ENCODE measurements at regions not wholly inside any gene's neighbourhood (a gene's known extent, or its start where the extent isn't known, plus 50 kb on each side); places are given as distances from the start of the nearest gene placed in this dataset.

DNA sequence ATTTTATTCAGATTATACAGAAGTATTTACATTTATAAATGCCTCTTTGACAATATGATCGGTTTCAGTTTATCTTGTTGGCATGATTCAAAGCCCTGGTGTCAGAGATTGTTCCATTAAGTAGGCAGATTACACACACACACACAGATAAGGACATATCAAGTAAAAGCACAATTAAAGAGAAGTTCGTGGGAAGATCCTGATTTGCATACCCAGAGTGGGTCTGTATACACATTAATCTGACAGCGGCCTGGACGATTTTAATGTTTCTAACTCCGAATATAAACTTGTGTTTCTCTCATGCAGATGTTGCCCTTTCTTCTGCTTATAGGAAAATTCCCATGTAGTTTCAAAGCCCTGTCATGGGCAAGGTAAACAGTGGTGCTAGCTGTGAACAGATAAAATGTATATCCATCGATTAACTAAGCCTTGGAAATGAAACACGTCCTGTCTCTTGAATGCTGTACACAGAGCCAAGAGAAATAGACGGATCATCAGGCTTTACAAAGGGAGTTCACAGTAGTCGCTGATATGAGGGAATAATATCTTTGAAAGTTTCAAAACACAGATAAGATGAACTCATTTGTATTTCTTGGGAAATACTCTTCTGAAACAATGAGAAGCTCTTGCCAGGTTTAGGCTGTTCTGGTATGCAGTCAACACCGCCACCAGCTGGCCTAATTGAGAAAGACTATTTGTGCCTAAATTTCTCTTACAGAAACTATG is 108.2 kb upstream of the GMDS start:
- in situ Hi-C loops (cut with MboI; ENCODE audit: low pct_unique_long_range_greater_than_20kb, low sequenced_read_pairs, unreplicated experiment), result loop anchor here (10.0 to 25.0 kb wide), 3 partner anchors 139 to 759 kb away; no protein-coding TSS in a partner anchor
- TF ChIP-seq, protein P1, sequence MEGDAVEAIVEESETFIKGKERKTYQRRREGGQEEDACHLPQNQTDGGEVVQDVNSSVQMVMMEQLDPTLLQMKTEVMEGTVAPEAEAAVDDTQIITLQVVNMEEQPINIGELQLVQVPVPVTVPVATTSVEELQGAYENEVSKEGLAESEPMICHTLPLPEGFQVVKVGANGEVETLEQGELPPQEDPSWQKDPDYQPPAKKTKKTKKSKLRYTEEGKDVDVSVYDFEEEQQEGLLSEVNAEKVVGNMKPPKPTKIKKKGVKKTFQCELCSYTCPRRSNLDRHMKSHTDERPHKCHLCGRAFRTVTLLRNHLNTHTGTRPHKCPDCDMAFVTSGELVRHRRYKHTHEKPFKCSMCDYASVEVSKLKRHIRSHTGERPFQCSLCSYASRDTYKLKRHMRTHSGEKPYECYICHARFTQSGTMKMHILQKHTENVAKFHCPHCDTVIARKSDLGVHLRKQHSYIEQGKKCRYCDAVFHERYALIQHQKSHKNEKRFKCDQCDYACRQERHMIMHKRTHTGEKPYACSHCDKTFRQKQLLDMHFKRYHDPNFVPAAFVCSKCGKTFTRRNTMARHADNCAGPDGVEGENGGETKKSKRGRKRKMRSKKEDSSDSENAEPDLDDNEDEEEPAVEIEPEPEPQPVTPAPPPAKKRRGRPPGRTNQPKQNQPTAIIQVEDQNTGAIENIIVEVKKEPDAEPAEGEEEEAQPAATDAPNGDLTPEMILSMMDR (IDR thresholded peaks at IDR 0.05; ENCODE audit: extremely low read depth, insufficient read depth, missing control alignments), result peak; percentile 78
- DNase-seq (ENCODE audit: low spot score), result peak; percentile 61

DNA sequence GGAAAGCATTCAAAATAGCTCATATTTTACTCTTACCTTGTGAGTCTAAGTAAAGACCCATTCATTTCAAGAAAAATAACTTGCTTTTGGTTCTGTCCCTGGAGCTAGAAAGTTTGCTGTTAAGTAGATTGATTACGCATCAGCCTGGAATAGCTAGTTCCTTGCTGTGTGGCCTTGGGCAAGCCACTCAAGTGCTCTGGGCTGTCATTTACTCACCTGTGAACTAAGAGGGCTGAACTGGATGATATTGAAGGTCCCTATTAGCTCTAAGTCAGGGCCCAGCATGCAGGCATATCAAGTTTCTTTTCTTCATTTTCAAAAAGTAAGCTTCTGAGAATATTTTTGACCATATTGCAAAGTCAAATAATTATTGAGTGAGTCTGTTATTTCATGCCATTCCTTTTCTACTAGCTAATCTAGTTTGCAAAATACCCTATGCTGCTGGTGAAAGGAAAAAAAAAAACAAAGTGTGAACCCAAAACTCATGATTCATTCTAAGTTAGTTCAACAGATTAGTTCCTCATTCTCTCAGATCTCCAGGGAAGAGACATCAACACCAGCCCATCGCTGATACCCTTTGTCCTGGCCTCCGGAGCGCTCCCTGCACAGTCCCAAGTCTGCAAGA is 106.5 kb upstream of the GMDS start:
- no peak for DNase-seq (ENCODE audit: low spot score)
- in situ Hi-C loops (cut with MboI; ENCODE audit: low pct_unique_long_range_greater_than_20kb, low sequenced_read_pairs, unreplicated experiment), result loop anchor here (10.0 to 25.0 kb wide), 3 partner anchors 137 to 757 kb away; no protein-coding TSS in a partner anchor
- TF ChIP-seq, protein P1 (IDR thresholded peaks at IDR 0.05; ENCODE audit: extremely low read depth, insufficient read depth, missing control alignments), result no peak

DNA sequence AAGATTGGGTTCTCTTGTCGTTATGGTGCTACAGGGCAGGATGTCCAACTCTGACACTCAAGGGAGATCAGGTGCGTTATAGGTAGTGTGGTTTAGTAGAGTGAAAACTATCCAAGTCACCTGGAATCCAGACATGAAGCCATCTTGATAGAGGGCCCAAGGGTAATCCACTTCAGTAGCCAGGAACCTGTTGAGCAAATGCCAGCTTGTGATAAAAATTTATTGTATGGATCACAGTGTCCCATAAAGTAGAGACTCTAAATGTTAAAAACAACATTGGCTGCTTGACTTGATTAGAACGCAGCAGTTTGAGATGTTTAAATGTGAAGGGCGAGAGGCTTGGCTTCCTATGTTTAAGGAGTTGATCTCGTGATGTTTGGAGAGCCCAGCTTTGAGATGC is 105.7 kb upstream of the GMDS start:
- TF ChIP-seq, protein P1 (IDR thresholded peaks at IDR 0.05; ENCODE audit: extremely low read depth, insufficient read depth, missing control alignments), result no peak
- in situ Hi-C loops (cut with MboI; ENCODE audit: low pct_unique_long_range_greater_than_20kb, low sequenced_read_pairs, unreplicated experiment), result loop anchor here (10.0 to 25.0 kb wide), 3 partner anchors 136 to 756 kb away; no protein-coding TSS in a partner anchor
- DNase-seq (ENCODE audit: low spot score), result no peak

DNA sequence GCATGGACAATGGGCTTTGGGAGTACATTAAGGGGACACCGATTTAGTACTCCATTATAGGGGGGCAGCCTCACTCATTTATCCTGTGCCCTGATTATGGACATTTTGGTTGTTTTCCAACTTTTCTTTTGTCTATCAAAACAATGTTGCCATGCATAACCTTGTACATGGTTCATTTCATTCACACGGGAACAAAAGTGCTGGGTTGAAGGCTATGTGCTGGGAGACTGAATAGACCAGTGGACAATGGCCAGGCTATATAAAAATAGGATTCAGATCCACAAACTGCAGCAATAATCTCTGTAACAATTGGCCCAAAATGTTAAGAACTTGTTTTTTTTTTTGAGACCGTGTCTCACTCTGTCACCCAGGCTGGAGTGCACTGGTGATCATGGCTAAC is 100.7 kb upstream of the GMDS start:
- TF ChIP-seq, protein P1 (IDR thresholded peaks at IDR 0.05; ENCODE audit: extremely low read depth, insufficient read depth, missing control alignments), result no peak
- in situ Hi-C loops (cut with MboI; ENCODE audit: low pct_unique_long_range_greater_than_20kb, low sequenced_read_pairs, unreplicated experiment), result no loop called here

DNA sequence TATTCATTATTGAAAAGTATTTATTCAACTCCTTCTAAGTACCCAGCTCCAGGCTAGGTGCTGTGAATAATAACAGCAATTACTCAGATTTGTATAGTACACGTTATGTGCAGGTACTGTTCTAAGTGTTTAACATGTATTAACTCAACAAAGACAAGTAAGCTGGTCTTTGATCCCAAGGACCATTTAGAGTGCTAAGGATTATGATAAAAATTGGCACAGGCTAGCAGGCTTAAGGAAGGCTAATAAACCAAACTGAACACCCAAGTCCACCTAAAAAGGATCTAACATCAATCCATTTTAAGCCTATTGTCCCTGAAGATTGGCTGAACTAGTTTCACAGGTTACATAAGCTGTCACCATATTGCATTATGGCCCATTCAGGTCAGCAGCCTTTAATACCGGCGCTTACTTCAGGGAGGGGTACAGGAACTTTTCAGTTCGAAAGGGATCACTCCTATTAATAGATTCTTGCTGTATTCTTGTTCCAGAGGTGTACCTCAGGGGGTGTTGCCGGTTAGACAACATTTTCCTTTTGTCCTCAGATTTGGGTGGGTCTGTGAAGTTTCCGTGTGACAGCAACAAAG is 99.0 kb upstream of the GMDS start:
- TF ChIP-seq, protein P1 (IDR thresholded peaks at IDR 0.05; ENCODE audit: extremely low read depth, insufficient read depth, missing control alignments), result no peak
- in situ Hi-C loops (cut with MboI; ENCODE audit: low pct_unique_long_range_greater_than_20kb, low sequenced_read_pairs, unreplicated experiment), result no loop called here
- DNase-seq (ENCODE audit: low spot score), result no peak

More for the DNA sequence above, 100.7 kb upstream of the GMDS start:
- DNase-seq (ENCODE audit: low spot score), result no peak

DNA sequence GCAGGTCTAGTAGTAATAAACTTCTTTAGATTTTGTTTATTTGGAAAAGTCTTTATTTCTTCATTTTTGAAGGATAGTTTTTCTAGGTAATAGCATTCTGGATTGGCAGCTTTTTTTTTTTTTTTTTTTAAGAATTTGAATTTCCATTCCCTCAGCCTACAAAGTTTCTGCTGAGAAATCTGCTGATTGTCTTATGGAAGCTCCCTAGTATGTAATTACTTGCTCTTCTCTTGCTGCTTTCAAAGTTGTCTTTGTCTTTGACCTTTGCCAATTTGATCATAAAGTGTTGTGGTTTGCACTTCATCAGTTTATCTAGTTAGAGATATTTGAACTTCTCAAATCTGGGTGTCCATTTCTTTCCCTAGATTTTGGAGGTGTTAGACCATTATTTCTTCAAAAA is 82.2 kb upstream of the GMDS start:
- TF ChIP-seq, protein P1 (IDR thresholded peaks at IDR 0.05; ENCODE audit: extremely low read depth, insufficient read depth, missing control alignments), result no peak
- no peak for DNase-seq (ENCODE audit: low spot score)
- in situ Hi-C loops (cut with MboI; ENCODE audit: low pct_unique_long_range_greater_than_20kb, low sequenced_read_pairs, unreplicated experiment), result no loop called here
